LNCaP clone FGC (cell line): ENCODE measurements at regions not wholly inside any gene's neighbourhood (a gene's known extent, or its start where the extent isn't known, plus 50 kb on each side); places are given as distances from the start of the nearest gene placed in this dataset.
"Not testable (repeated sequence)": the region's sequence is repeated elsewhere in the genome, so short reads cannot be mapped to it uniquely, and the experiment has no call there.

ENCODE experiments used
- DNase-seq: peaks from one replicate; pipeline ENCODE4 v3.0.0-alpha.2; 2011; ENCODE audit warnings: low read depth
- H3K4me3 ChIP-seq: 2 replicates; pipeline ENCODE4 v1.5.1; 2011; ENCODE audit warnings: mild to moderate bottlenecking, low read depth, low read length, control low read depth
- TF ChIP-seq, protein P1 (sequence below): IDR thresholded peaks from 2 replicates; pipeline ENCODE4 v1.5.1; 2012; ENCODE audit warnings: mild to moderate bottlenecking; ENCODE audit not compliant: control insufficient read depth, insufficient read depth; ENCODE audit errors: extremely low read depth

GRCh38 chrX:148298737-148299136, 201.7 kb upstream of the AFF2 start:
- DNase-seq = no peak
- no peak overlapping the region for H3K4me3 ChIP-seq
- TF ChIP-seq, protein P1, sequence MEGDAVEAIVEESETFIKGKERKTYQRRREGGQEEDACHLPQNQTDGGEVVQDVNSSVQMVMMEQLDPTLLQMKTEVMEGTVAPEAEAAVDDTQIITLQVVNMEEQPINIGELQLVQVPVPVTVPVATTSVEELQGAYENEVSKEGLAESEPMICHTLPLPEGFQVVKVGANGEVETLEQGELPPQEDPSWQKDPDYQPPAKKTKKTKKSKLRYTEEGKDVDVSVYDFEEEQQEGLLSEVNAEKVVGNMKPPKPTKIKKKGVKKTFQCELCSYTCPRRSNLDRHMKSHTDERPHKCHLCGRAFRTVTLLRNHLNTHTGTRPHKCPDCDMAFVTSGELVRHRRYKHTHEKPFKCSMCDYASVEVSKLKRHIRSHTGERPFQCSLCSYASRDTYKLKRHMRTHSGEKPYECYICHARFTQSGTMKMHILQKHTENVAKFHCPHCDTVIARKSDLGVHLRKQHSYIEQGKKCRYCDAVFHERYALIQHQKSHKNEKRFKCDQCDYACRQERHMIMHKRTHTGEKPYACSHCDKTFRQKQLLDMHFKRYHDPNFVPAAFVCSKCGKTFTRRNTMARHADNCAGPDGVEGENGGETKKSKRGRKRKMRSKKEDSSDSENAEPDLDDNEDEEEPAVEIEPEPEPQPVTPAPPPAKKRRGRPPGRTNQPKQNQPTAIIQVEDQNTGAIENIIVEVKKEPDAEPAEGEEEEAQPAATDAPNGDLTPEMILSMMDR = no peak

DNA sequence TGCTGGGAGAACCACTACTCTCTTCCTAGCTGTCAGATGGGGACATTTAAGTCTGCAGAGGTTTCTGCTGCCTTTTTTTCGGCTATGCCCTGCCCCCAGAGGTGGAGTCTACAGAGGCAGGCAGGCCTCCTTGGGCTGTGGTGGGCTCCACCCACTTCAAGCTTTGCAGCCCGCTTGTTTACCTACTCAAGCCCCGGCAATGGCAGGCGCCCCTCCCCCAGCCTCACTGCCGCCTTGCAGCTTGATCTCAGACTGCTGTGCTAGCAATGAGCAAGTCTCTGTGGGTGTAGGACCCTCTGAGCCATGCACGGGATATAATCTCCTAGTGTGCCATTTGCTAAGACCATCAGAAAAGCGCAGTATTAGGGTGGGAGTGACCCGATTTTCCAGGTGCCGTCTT, 195.2 kb upstream of the AFF2 start:
- not testable (repeated sequence) for DNase-seq, H3K4me3 ChIP-seq

- H3K4me3 ChIP-seq = no peak overlapping the region
- TF ChIP-seq, protein P1 = no peak
Observed at GRCh38 chrX:148309413-148309812, 191.0 kb upstream of the AFF2 start.

DNA sequence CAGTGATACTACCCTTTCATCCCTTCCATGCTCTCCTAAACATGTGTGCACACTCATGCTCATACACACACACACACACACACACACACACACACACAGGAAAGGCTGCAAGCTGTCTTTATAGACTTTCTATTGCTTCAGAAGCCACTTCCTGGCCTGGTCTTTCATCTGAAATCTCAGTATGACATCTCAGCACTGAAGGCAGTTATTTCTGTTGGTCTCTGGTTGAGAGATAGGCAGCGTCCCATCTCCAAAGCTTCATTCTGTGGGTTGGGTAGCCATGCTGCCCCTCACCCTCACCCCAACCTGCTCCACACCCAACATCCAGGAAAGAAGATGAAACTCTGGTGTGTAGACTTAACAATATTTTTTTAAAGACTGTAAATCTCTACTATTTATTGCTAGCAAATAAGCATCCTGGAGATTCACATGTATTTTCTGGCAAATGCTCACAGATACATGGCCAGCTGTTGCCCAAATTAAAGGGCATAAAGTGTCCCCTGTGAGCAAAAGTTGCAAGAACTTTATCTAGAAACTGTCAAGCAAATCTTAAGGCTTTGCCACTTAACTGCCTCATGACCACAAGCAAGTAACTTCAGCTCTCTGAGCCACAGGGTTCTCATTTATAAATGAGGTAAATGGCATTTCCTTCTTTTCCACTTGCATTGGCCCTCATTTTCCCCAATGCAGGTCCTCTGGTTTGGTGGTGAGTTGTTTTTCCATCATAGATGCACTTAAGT, 189.8 kb upstream of the AFF2 start:
- TF ChIP-seq, protein P1 = no peak
- DNase-seq = no peak

More at GRCh38 chrX:148309413-148309812, 191.0 kb upstream of the AFF2 start:
- DNase-seq = no peak

DNA sequence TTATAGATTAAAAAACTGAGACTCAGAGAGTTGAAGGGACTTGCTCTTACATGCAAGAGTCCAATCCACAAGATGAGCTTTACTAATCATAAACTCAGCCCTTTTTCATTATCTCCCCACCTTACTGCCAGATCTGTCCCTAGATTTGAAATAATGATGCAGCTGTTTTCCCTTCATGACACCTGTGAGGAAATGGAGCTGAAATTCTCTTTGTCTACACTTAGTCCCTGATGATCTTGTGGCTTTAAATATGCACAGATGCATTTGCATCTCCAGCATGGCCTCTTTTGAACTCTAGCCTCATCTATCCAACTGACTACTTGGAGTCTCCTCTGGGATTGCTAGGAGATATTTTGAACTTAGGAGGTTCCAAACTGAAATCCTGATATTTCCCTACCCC, 188.9 kb upstream of the AFF2 start:
- no peak for DNase-seq
- TF ChIP-seq, protein P1 = no peak
- no peak overlapping the region for H3K4me3 ChIP-seq

More for the DNA sequence above, 189.8 kb upstream of the AFF2 start:
- no peak overlapping the region for H3K4me3 ChIP-seq

- no peak overlapping the region for H3K4me3 ChIP-seq
- TF ChIP-seq, protein P1 = no peak
- DNase-seq = no peak
Observed at GRCh38 chrX:148314876-148315275, 185.5 kb upstream of the AFF2 start.

GRCh38 chrX:148316446-148316845, 184.0 kb upstream of the AFF2 start:
- DNase-seq = no peak
- TF ChIP-seq, protein P1 = no peak

More at GRCh38 chrX:148316446-148316845, 184.0 kb upstream of the AFF2 start:
- H3K4me3 ChIP-seq = no peak overlapping the region
